Trophoblast cell (in vitro differentiated cells and primary cell): ENCODE measurements at regions not wholly inside any gene's neighbourhood (a gene's known extent, or its start where the extent isn't known, plus 50 kb on each side); places are given as distances from the start of the nearest gene placed in this dataset.

Experiments used
- DNase-seq, 2 donors: peaks; one replicate each; pipeline ENCODE4 v3.0.0-alpha.2; 2016
- H2AFZ ChIP-seq: 2 replicates; pipeline ENCODE4 v1.6.1; 2013; ENCODE audit warnings: low read length, moderate library complexity, mild to moderate bottlenecking; ENCODE audit not compliant: insufficient read depth, poor library complexity
- H2AK5ac ChIP-seq: 2 replicates; pipeline ENCODE4 v1.6.1; 2013; ENCODE audit warnings: mild to moderate bottlenecking, low read length
- H2BK120ac ChIP-seq: 2 replicates; pipeline ENCODE4 v1.6.1; 2013; ENCODE audit warnings: low read length, mild to moderate bottlenecking, moderate library complexity; ENCODE audit not compliant: insufficient read depth, poor library complexity
- H2BK12ac ChIP-seq: 2 replicates; pipeline ENCODE4 v1.6.1; 2013; ENCODE audit warnings: mild to moderate bottlenecking, low read length, moderate library complexity
- H2BK5ac ChIP-seq: 2 replicates; pipeline ENCODE4 v1.6.1; 2013; ENCODE audit warnings: low read length, low read depth, moderate library complexity, mild to moderate bottlenecking; ENCODE audit not compliant: poor library complexity
- H3K14ac ChIP-seq: 2 replicates; pipeline ENCODE4 v1.6.1; 2013; ENCODE audit warnings: mild to moderate bottlenecking, low read length
- H3K18ac ChIP-seq: 2 replicates; pipeline ENCODE4 v1.6.1; 2013; ENCODE audit warnings: mild to moderate bottlenecking, low read length
- H3K23ac ChIP-seq: 2 replicates; pipeline ENCODE4 v1.6.1; 2013; ENCODE audit warnings: low read length
- H3K27ac ChIP-seq: 2 replicates; pipeline ENCODE4 v1.5.1; 2013; ENCODE audit warnings: low read depth, mild to moderate bottlenecking, inconsistent platforms, low read length, moderate library complexity
- H3K27me3 ChIP-seq: 2 replicates; pipeline ENCODE4 v1.6.1; 2013; ENCODE audit warnings: inconsistent platforms, mild to moderate bottlenecking, low read length, moderate library complexity; ENCODE audit not compliant: insufficient read depth
- H3K36me3 ChIP-seq, 2 experiments: 1 replicate in 1 of 2; 2 replicates in 1 of 2; pipeline ENCODE4 v1.6.1; 2013; ENCODE audit warnings: low read length in 2 of 2, mild to moderate bottlenecking in 2 of 2, moderate library complexity in 1 of 2; ENCODE audit not compliant: insufficient read depth in 2 of 2, control insufficient read depth in 1 of 2
- H3K4ac ChIP-seq: 2 replicates; pipeline ENCODE4 v1.6.1; 2013; ENCODE audit warnings: low read depth, mild to moderate bottlenecking, low read length, moderate library complexity
- H3K4me1 ChIP-seq, 2 experiments: 1 replicate in 1 of 2; 2 replicates in 1 of 2; pipeline ENCODE4 v1.6.1; 2013; ENCODE audit warnings: low read length in 2 of 2, mild to moderate bottlenecking in 2 of 2, moderate library complexity in 1 of 2; ENCODE audit not compliant: insufficient read depth in 2 of 2, control insufficient read depth in 1 of 2
- H3K4me2 ChIP-seq: 2 replicates; pipeline ENCODE4 v1.6.1; 2013; ENCODE audit warnings: inconsistent platforms, mild to moderate bottlenecking, low read length, moderate library complexity
- H3K4me3 ChIP-seq: 2 replicates; pipeline ENCODE4 v1.5.1; 2013; ENCODE audit warnings: mild to moderate bottlenecking, low read depth, low read length, inconsistent platforms
- H3K79me1 ChIP-seq: one replicate; pipeline ENCODE4 v1.6.1; 2013; ENCODE audit warnings: low read length
- H3K79me2 ChIP-seq: 2 replicates; pipeline ENCODE4 v1.6.1; 2013; ENCODE audit warnings: low read length, mild to moderate bottlenecking; ENCODE audit not compliant: control insufficient read depth, insufficient read depth, poor library complexity
- H3K9ac ChIP-seq: 2 replicates; pipeline ENCODE4 v1.6.1; 2013; ENCODE audit warnings: mild to moderate bottlenecking, low read length
- H3K9me3 ChIP-seq: 2 replicates; pipeline ENCODE4 v1.6.1; 2013; ENCODE audit warnings: low read depth, mild to moderate bottlenecking, control low read depth, inconsistent platforms, low read length; ENCODE audit not compliant: insufficient read depth
- H4K12ac ChIP-seq: 2 replicates; pipeline ENCODE4 v1.6.1; 2013; ENCODE audit warnings: low read depth, mild to moderate bottlenecking, low read length, moderate library complexity
- H4K8ac ChIP-seq: 2 replicates; pipeline ENCODE4 v1.6.1; 2013; ENCODE audit warnings: low read depth, mild to moderate bottlenecking, low read length, moderate library complexity
- H4K91ac ChIP-seq: one replicate; pipeline ENCODE4 v1.6.1; 2013; ENCODE audit warnings: low read depth, mild to moderate bottlenecking, low read length, moderate library complexity
- WGBS: extraction: QIAGEN DNeasy Blood & Tissue Kit; methylation state at CpG from one replicate; pipeline ENCODE4 v1.1.7; 2013; ENCODE audit warnings: missing lambda C conversion rate; ENCODE audit not compliant: insufficient read length, insufficient coverage; ENCODE audit errors: extremely low coverage; 5-methylcytosine and 5-hydroxymethylcytosine counted together

DNA sequence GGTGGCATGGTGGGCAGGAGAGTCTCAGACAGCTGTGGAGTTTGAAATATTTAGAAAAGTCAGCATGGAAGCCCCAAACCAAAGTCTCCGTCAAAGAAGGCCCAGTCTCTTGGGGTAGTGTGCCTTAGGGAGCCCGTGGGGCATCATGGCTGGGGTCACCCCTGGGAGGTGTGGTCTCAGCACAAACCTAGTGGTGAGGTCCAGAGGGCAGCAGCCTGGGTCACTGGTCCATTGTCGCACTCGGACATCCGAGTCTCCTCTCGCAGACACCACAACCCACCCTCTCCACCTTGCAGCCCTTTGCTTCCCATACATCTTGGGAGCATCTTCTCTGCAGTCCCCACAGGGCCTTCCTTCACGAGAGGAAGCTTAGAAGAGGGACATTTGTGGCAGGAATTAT lies 588.0 kb upstream of the TMEM132C start:
- Histone ChIP-seq H3K4me3 (no peak overlapping the region), H3K79me2 (no peaks in the 10 kb centered on the region), H3K4ac (no peak overlapping the region), H4K12ac (no peak overlapping the region), H4K91ac (no peak overlapping the region), H3K27me3 (no peaks in the 10 kb centered on the region), H3K27ac (no peak overlapping the region), H3K9ac (no peak overlapping the region), H3K79me1 (no peaks in the 10 kb centered on the region), H3K9me3 (no peaks in the 10 kb centered on the region), H3K4me2 (no peak overlapping the region), H3K36me3 (no peaks in the 10 kb centered on the region), H2BK5ac (no peak overlapping the region), H2BK120ac (no peak overlapping the region), H4K8ac (no peak overlapping the region), H3K23ac (no peak overlapping the region), H3K18ac (no peak overlapping the region), H3K4me1 (no peaks in the 10 kb centered on the region), H3K14ac (no peak overlapping the region), H2BK12ac (no peak overlapping the region), H2AFZ (no peak overlapping the region), H2AK5ac (no peak overlapping the region)
- WGBS: no CpG with 5 or more reads among the region's 7 CpGs
- no peak for DNase-seq

DNA sequence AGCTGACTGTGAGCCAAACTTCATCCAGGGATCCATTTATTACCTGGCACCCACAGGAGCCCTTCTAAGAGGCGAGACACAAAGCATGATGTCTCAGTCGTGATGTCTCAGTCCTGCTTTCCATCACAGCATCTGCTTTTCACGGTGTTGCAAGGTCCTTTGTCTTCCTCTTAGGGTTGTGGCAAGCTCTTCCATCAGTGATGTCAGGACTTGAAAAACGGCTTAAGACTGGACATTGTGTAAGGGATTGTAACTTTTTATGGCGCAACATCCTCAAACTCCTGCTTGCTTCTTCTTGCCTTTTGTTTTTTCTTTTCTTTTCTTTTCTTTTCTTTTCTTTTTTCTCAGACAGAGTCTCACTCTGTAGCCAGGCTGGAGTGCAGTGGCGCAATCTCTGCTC lies 586.5 kb upstream of the TMEM132C start:
- Histone ChIP-seq H4K91ac (no peak overlapping the region), H3K4me1 (no peaks in the 10 kb centered on the region), H4K12ac (no peak overlapping the region), H3K36me3 (no peaks in the 10 kb centered on the region), H3K18ac (no peak overlapping the region), H4K8ac (no peak overlapping the region), H2AFZ (no peak overlapping the region), H3K14ac (no peak overlapping the region), H2BK120ac (no peak overlapping the region), H3K9ac (no peak overlapping the region), H3K4ac (no peak overlapping the region), H3K79me1 (no peaks in the 10 kb centered on the region), H3K4me2 (no peak overlapping the region), H2BK12ac (no peak overlapping the region), H2AK5ac (no peak overlapping the region), H3K27ac (no peak overlapping the region), H3K4me3 (no peak overlapping the region), H3K27me3 (no peaks in the 10 kb centered on the region), H3K79me2 (no peaks in the 10 kb centered on the region), H2BK5ac (no peak overlapping the region), H3K9me3 (no peaks in the 10 kb centered on the region), H3K23ac (no peak overlapping the region)
- no CpG with 5 or more reads among the region's 6 CpGs for WGBS
- DNase-seq: no peak

DNA sequence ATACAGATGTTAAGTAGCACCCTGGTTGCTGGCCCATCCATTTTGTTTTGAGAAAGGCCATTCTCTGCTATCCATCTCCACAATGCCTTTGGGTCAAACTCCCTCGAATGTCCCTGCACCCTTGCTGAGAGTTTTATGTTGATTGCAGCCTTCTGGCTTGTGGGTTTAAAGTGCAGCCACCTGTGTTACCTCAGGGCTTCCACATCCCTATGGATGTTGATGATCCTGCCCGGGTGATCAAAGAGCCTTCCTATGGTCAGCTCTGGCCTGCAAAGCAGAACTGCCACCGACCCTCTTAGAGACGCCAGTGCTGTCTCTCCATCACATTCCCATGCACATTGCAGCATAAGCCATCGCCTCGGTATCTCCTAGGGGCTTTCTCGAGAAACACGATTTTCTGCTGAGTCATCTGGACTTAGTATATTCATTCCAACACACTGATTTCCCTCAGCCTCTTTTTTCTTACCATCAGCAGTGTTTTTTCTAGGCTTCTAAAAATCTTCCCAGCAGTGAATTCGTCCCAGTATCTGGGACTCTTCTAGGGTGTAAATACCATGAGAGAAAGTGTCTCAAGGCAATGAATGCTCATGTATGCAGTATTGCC lies 585.7 kb upstream of the TMEM132C start:
- no peak overlapping the region for H3K27ac ChIP-seq
- H3K36me3 ChIP-seq: no peaks in the 10 kb centered on the region
- WGBS: no CpG with 5 or more reads among the region's 9 CpGs
- H2BK5ac ChIP-seq: no peak overlapping the region
- H4K12ac ChIP-seq: no peak overlapping the region
- no peak overlapping the region for H2AFZ ChIP-seq
- no peak overlapping the region for H3K18ac ChIP-seq
- H2BK12ac ChIP-seq: no peak overlapping the region
- H3K4me3 ChIP-seq: no peak overlapping the region
- no peaks in the 10 kb centered on the region for H3K9me3 ChIP-seq
- no peak overlapping the region for H4K8ac ChIP-seq
- H3K9ac ChIP-seq: no peak overlapping the region
- no peaks in the 10 kb centered on the region for H3K27me3 ChIP-seq
- H3K4me1 ChIP-seq: no peaks in the 10 kb centered on the region
- no peak overlapping the region for H4K91ac ChIP-seq
- no peak overlapping the region for H3K23ac ChIP-seq
- DNase-seq: no peak
- H3K14ac ChIP-seq: no peak overlapping the region
- H3K4me2 ChIP-seq: no peak overlapping the region
- no peak overlapping the region for H2AK5ac ChIP-seq
- H2BK120ac ChIP-seq: no peak overlapping the region
- H3K79me2 ChIP-seq: no peaks in the 10 kb centered on the region
- no peaks in the 10 kb centered on the region for H3K79me1 ChIP-seq
- H3K4ac ChIP-seq: no peak overlapping the region

DNA sequence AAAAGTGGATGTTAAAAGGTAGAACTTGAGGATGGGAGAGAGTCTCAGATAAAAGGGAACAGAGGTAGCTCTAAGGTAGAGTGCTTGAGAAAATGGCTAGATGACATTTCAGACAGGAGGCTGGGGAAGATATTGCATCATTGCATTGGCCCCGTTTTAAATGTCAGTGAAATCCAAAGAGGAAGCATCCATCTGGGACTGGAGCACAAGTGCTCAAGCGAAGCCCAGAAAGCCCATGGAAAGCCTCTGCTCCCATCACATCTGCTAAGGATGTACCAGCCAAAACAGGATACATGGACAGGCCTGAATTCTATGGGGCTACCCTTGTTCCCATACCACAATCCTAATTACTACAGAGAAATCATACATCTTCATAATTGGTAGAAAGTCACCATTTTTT lies 581.5 kb upstream of the TMEM132C start:
- no CpG with 5 or more reads among the region's 2 CpGs for WGBS
- Histone ChIP-seq H4K91ac (no peak overlapping the region), H3K4me3 (no peak overlapping the region), H3K27ac (no peak overlapping the region), H2AFZ (no peak overlapping the region), H3K36me3 (no peaks in the 10 kb centered on the region), H3K79me2 (no peaks in the 10 kb centered on the region), H2BK120ac (no peak overlapping the region), H3K14ac (no peak overlapping the region), H3K79me1 (no peaks in the 10 kb centered on the region), H3K9me3 (no peaks in the 10 kb centered on the region), H2BK5ac (no peak overlapping the region), H3K9ac (no peak overlapping the region), H3K4me2 (no peak overlapping the region), H3K18ac (no peak overlapping the region), H3K23ac (no peak overlapping the region), H3K4me1 (no peaks in the 10 kb centered on the region), H4K8ac (no peak overlapping the region), H2AK5ac (no peak overlapping the region), H2BK12ac (no peak overlapping the region), H3K27me3 (no peaks in the 10 kb centered on the region), H3K4ac (no peak overlapping the region), H4K12ac (no peak overlapping the region)
- DNase-seq: no peak
